IMR-90 (cell line): ENCODE measurements at regions not wholly inside any gene's neighbourhood (a gene's known extent, or its start where the extent isn't known, plus 50 kb on each side); places are given as distances from the start of the nearest gene placed in this dataset.

ENCODE experiments used
- ATAC-seq: fragments of 200-7000 bp; cut with Tn5 transposase; 2 replicates; pipeline ENCODE4 v1.9.1; 2020; ENCODE audit warnings: low read depth, mild to moderate bottlenecking, moderate library complexity
- BruUV-seq: library from RNA; stranded (reverse); fragments of 400-500 nt; replicated peaks from 2 replicates; lab custom pipeline; 2021; lab: Mats Ljungman, UMichigan
- CTCF ChIA-PET: fragments of 300-600 bp; formaldehyde crosslinking; extraction: SDS; loops from one replicate; lab custom pipeline; 2021; ENCODE audit warnings: antibody characterized with exemption; lab: Yijun Ruan, JAX
- POLR2A ChIA-PET: fragments of 300-600 bp; sonication (Branson Sonifier 250); formaldehyde crosslinking; loops from one replicate; lab custom pipeline; 2022; ENCODE audit warnings: antibody characterized with exemption; ENCODE audit not compliant: unreplicated experiment; lab: Charles Lee
- DNase-seq: peaks from one replicate; pipeline ENCODE4 v3.0.0; 2013
- H2AFZ ChIP-seq: replicated peaks from 2 replicates; pipeline ENCODE3; 2013; ENCODE audit warnings: low read length, mild to moderate bottlenecking; ENCODE audit not compliant: poor library complexity
- H2AK5ac ChIP-seq: 2 replicates; pipeline ENCODE4 v1.6.1; 2013; ENCODE audit warnings: low read depth, low read length, inconsistent platforms
- H2AK9ac ChIP-seq: replicated peaks from 2 replicates; pipeline ENCODE3; 2013; ENCODE audit warnings: mild to moderate bottlenecking, low read depth, low read length, moderate library complexity; ENCODE audit not compliant: poor library complexity
- H2BK120ac ChIP-seq: 2 replicates; pipeline ENCODE4 v1.6.1; 2013; ENCODE audit warnings: low read depth, low read length, inconsistent platforms
- H2BK15ac ChIP-seq: 3 replicates; pipeline ENCODE4 v1.6.1; 2013; ENCODE audit warnings: low read depth, low read length, inconsistent platforms
- H2BK20ac ChIP-seq: 2 replicates; pipeline ENCODE4 v1.6.1; 2013; ENCODE audit warnings: low read depth, mild to moderate bottlenecking, inconsistent platforms, low read length, moderate library complexity
- H2BK5ac ChIP-seq: 2 replicates; pipeline ENCODE4 v1.6.1; 2013; ENCODE audit warnings: mild to moderate bottlenecking, low read depth, low read length, inconsistent platforms; ENCODE audit not compliant: poor library complexity, severe bottlenecking
- H3K14ac ChIP-seq: replicated peaks from 2 replicates; pipeline ENCODE4 v1.6.1; 2013; ENCODE audit warnings: low read depth, low read length, inconsistent platforms
- H3K18ac ChIP-seq: 2 replicates; pipeline ENCODE4 v1.6.1; 2013; ENCODE audit warnings: low read depth, low read length, control low read depth
- H3K23ac ChIP-seq: 2 replicates; pipeline ENCODE4 v1.6.1; 2013; ENCODE audit warnings: low read depth, low read length, inconsistent platforms
- H3K27ac ChIP-seq: 2 replicates; pipeline ENCODE4 v1.5.1; 2013; ENCODE audit warnings: mild to moderate bottlenecking, control low read depth, low read length; ENCODE audit not compliant: insufficient read depth
- H3K27me3 ChIP-seq: 2 replicates; pipeline ENCODE4 v1.6.1; 2013; ENCODE audit warnings: low read length; ENCODE audit not compliant: control insufficient read depth, insufficient read depth
- H3K36me3 ChIP-seq: 2 replicates; pipeline ENCODE4 v1.6.1; 2013; ENCODE audit warnings: low read length, mixed read lengths; ENCODE audit not compliant: control insufficient read depth, insufficient read depth
- H3K4ac ChIP-seq: 2 replicates; pipeline ENCODE4 v1.6.1; 2013; ENCODE audit warnings: low read depth, low read length, inconsistent platforms
- H3K4me1 ChIP-seq: 2 replicates; pipeline ENCODE4 v1.6.1; 2013; ENCODE audit warnings: low read length, mixed read lengths; ENCODE audit not compliant: control insufficient read depth, insufficient read depth
- H3K4me2 ChIP-seq: 2 replicates; pipeline ENCODE4 v1.6.1; 2013; ENCODE audit warnings: low read depth, mild to moderate bottlenecking, control low read depth, low read length, moderate library complexity
- H3K4me3 ChIP-seq: 2 replicates; pipeline ENCODE4 v1.5.1; 2013; ENCODE audit warnings: low read depth, mild to moderate bottlenecking, control low read depth, low read length, moderate library complexity; ENCODE audit not compliant: insufficient read depth
- H3K56ac ChIP-seq: 2 replicates; pipeline ENCODE4 v1.6.1; 2013; ENCODE audit warnings: low read length, inconsistent platforms; ENCODE audit not compliant: insufficient read depth; ENCODE audit errors: extremely low read depth
- H3K79me1 ChIP-seq, 2 experiments: 2 replicates each; pipeline ENCODE4 v1.6.1; 2013; ENCODE audit warnings: low read length in 2 of 2, inconsistent platforms in 1 of 2, low read depth in 1 of 2
- H3K9ac ChIP-seq: 2 replicates; pipeline ENCODE4 v1.6.1; 2013; ENCODE audit warnings: low read depth, low read length, control low read depth
- H3K9me1 ChIP-seq: 2 replicates; pipeline ENCODE4 v1.6.1; 2013; ENCODE audit warnings: low read length, inconsistent platforms; ENCODE audit not compliant: insufficient read depth
- H3K9me3 ChIP-seq: 2 replicates; pipeline ENCODE4 v1.6.1; 2013; ENCODE audit warnings: low read length; ENCODE audit not compliant: control insufficient read depth, insufficient read depth
- H4K20me1 ChIP-seq: 2 replicates; pipeline ENCODE4 v1.6.1; 2013; ENCODE audit warnings: low read length, inconsistent platforms; ENCODE audit not compliant: insufficient read depth
- H4K5ac ChIP-seq: 2 replicates; pipeline ENCODE4 v1.6.1; 2013; ENCODE audit warnings: mild to moderate bottlenecking, low read depth, low read length, control low read depth
- H4K8ac ChIP-seq, 2 experiments: 2 replicates each; pipeline ENCODE4 v1.6.1; 2013; ENCODE audit warnings: low read depth in 2 of 2, low read length in 2 of 2, control low read depth in 1 of 2, inconsistent platforms in 1 of 2
- H4K91ac ChIP-seq: 2 replicates; pipeline ENCODE4 v1.6.1; 2013; ENCODE audit warnings: low read depth, low read length, inconsistent platforms; ENCODE audit not compliant: insufficient read depth
- BHLHE40 ChIP-seq: fragments of 150-350 bp; IDR thresholded peaks from 2 replicates; pipeline ENCODE4 v1.6.1; 2016; ENCODE audit warnings: mild to moderate bottlenecking, low read depth, low read length
- CEBPB ChIP-seq: IDR thresholded peaks from 2 replicates; pipeline ENCODE4 v1.6.1; 2012; ENCODE audit warnings: low read depth, low read length, improper control_type of control experiment
- CHD1 ChIP-seq: IDR thresholded peaks from 2 replicates; pipeline ENCODE4 v1.6.1; 2012; ENCODE audit warnings: low read depth, low read length, improper control_type of control experiment
- FOS ChIP-seq: fragments of 150-350 bp; IDR thresholded peaks from 2 replicates; pipeline ENCODE4 v1.6.1; 2016; ENCODE audit warnings: low read depth, low read length
- MAFK ChIP-seq: IDR thresholded peaks from 2 replicates; pipeline ENCODE4 v1.6.1; 2012; ENCODE audit warnings: low read depth, low read length, improper control_type of control experiment
- MAZ ChIP-seq: IDR thresholded peaks from 2 replicates; pipeline ENCODE4 v1.6.1; 2012; ENCODE audit warnings: low read depth, mild to moderate bottlenecking, low read length, improper control_type of control experiment, moderate library complexity, borderline replicate concordance
- MXI1 ChIP-seq: IDR thresholded peaks from 2 replicates; pipeline ENCODE4 v1.6.1; 2012; ENCODE audit warnings: low read depth, mild to moderate bottlenecking, low read length, moderate library complexity, borderline replicate concordance
- NFE2L2 ChIP-seq: fragments of 150-350 bp; IDR thresholded peaks from 2 replicates; pipeline ENCODE4 v1.6.1; 2016; ENCODE audit warnings: low read depth, mild to moderate bottlenecking, low read length
- POLR2A ChIP-seq: IDR thresholded peaks from 2 replicates; pipeline ENCODE4 v1.6.1; 2012; ENCODE audit warnings: mild to moderate bottlenecking, low read depth, low read length
- RAD21 ChIP-seq: IDR thresholded peaks from 2 replicates; pipeline ENCODE4 v1.6.1; 2012; ENCODE audit warnings: low read length, improper control_type of control experiment
- RCOR1 ChIP-seq: IDR thresholded peaks from 2 replicates; pipeline ENCODE4 v1.6.1; 2012; ENCODE audit warnings: mild to moderate bottlenecking, low read length, improper control_type of control experiment; ENCODE audit not compliant: insufficient replicate concordance
- RFX5 ChIP-seq: IDR thresholded peaks from 2 replicates; pipeline ENCODE4 v1.8.0; 2012; ENCODE audit warnings: low read depth, mild to moderate bottlenecking, low read length, moderate library complexity
- SMC3 ChIP-seq: fragments of 150-350 bp; IDR thresholded peaks from 2 replicates; pipeline ENCODE4 v1.6.1; 2016; ENCODE audit warnings: low read depth, mild to moderate bottlenecking, antibody characterized with exemption, low read length, moderate library complexity
- WGBS, 2 experiments: methylation state at CpG; one replicate each; pipeline versions ENCODE4 v1.1.5 to v1.1.7; 2013; ENCODE audit warnings: missing lambda C conversion rate in 2 of 2; ENCODE audit not compliant: insufficient read length in 1 of 2; ENCODE audit errors: extremely low coverage in 2 of 2; 5-methylcytosine and 5-hydroxymethylcytosine counted together
- dilution Hi-C: fragments of 300-500 bp; cut with HindIII; formaldehyde crosslinking; loops from one replicate; pipeline ENCODE4 v1.14.3; 2018; ENCODE audit warnings: low sequenced_read_pairs; ENCODE audit not compliant: unreplicated experiment
- in situ Hi-C: fragments of 300-500 bp; cut with MboI; formaldehyde crosslinking; loops from 3 replicates; pipeline ENCODE4 v1.14.3; 2019; ENCODE audit warnings: low sequenced_read_pairs, inconsistent platforms, mixed read lengths
- intact Hi-C: fragments of 100-400 bp; cut with micrococcal nuclease; formaldehyde crosslinking; loops from 2 replicates; pipeline ENCODE4 v1.10.0; 2022
- TF ChIP-seq, protein P1 (sequence below): conservative IDR thresholded peaks from 2 replicates; pipeline ENCODE4 v1.5.1; 2012; ENCODE audit warnings: mild to moderate bottlenecking, low read depth, low read length, improper control_type of control experiment
- TF ChIP-seq, protein P2 (sequence below): fragments of 150-350 bp; IDR thresholded peaks from 2 replicates; pipeline ENCODE4 v1.6.1; 2016; ENCODE audit warnings: low read depth, mild to moderate bottlenecking, low read length, moderate library complexity, borderline replicate concordance
- TF ChIP-seq, protein P3 (sequence below): fragments of 150-350 bp; IDR thresholded peaks from 2 replicates; pipeline ENCODE4 v1.6.1; 2017; ENCODE audit warnings: mild to moderate bottlenecking, antibody characterized with exemption, low read length, low read depth

DNA sequence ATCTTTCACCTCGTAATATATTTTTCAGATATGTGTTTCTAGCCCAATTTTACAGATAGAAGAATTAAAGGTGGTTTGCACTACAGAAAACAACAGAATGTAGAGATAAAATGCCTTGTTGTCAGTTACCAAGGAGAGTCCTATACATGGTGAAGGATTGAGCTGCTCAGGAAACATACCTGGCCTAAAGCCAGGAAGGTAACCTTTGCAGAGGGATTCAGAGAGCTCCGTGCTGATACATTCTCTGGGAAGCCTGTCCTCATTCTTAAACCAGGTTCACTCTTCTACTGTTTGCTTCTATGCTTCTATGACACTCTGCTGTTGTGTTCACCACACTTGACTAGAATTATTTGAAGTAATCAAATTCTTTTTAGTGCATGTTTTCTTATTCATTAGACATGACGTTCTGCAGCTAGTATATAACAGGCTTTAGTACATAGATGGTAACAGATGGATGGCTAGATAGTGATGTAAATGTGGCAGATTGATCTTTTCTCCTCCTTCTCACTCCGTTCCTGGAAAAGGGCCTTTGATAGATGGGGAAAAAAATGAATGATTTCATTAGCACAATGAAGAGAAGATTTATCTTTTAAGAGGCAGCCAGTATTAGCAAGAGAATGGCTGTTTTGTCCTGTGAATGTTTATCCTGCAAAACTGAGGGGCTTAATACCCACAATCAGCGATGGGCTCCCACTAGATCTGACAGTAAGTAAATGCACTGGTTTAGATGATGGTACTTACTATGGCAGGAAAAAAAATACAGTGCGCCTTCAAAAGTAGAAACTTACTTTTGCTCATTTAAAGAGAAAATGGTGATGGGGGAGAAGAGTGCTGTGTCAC, 589.6 kb upstream of the FAM98A start:
- Histone ChIP-seq H2AK5ac (no peak overlapping the region), H4K20me1 (no peaks in the 10 kb centered on the region), H2AK9ac (no peak overlapping the region), H3K9me3 (peaks cover 4% of the 10 kb centered on the region), H2BK5ac (no peak overlapping the region), H4K91ac (no peak overlapping the region), H3K4me3 (no peak overlapping the region), H3K23ac (no peak overlapping the region), H3K27me3 (no peaks in the 10 kb centered on the region), H3K36me3 (no peaks in the 10 kb centered on the region), H3K27ac (no peak overlapping the region), H3K14ac (no peak overlapping the region), H3K56ac (no peak overlapping the region), H2BK15ac (no peak overlapping the region), H3K4me2 (no peak overlapping the region), H3K4me1 (no peaks in the 10 kb centered on the region), H2BK20ac (no peak overlapping the region), H3K4ac (no peak overlapping the region), H2AFZ (no peak overlapping the region), H3K18ac (no peak overlapping the region), H3K9ac (no peak overlapping the region), H4K5ac (no peak overlapping the region), H2BK120ac (no peak overlapping the region), H3K9me1 (no peaks in the 10 kb centered on the region), H4K8ac (no peak overlapping the region), H3K79me1 (no peaks in the 10 kb centered on the region)
- ATAC-seq (no peak), DNase-seq (no peak)
- dilution Hi-C loops (no loop called here), in situ Hi-C loops (no loop called here), intact Hi-C loops (no loop called here)
- BruUV-seq: no TSS peak
- WGBS, 2 experiments: 100% methylated on average over 1 of the region's 6 CpGs; no CpG with 5 or more reads in 1 of the 2 experiments
- ChIA-PET CTCF (no interaction called here), POLR2A (no interaction called here)
- TF ChIP-seq RCOR1 (no peak), FOS (no peak), MXI1 (no peak), CHD1 (no peak), NFE2L2 (no peak), MAFK (no peak), MAZ (no peak), RFX5 (no peak), CEBPB (no peak), SMC3 (no peak), POLR2A (no peak), RAD21 (no peak), BHLHE40 (no peak)
- TF ChIP-seq, protein P1, sequence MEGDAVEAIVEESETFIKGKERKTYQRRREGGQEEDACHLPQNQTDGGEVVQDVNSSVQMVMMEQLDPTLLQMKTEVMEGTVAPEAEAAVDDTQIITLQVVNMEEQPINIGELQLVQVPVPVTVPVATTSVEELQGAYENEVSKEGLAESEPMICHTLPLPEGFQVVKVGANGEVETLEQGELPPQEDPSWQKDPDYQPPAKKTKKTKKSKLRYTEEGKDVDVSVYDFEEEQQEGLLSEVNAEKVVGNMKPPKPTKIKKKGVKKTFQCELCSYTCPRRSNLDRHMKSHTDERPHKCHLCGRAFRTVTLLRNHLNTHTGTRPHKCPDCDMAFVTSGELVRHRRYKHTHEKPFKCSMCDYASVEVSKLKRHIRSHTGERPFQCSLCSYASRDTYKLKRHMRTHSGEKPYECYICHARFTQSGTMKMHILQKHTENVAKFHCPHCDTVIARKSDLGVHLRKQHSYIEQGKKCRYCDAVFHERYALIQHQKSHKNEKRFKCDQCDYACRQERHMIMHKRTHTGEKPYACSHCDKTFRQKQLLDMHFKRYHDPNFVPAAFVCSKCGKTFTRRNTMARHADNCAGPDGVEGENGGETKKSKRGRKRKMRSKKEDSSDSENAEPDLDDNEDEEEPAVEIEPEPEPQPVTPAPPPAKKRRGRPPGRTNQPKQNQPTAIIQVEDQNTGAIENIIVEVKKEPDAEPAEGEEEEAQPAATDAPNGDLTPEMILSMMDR: no peak
- TF ChIP-seq, protein P2, sequence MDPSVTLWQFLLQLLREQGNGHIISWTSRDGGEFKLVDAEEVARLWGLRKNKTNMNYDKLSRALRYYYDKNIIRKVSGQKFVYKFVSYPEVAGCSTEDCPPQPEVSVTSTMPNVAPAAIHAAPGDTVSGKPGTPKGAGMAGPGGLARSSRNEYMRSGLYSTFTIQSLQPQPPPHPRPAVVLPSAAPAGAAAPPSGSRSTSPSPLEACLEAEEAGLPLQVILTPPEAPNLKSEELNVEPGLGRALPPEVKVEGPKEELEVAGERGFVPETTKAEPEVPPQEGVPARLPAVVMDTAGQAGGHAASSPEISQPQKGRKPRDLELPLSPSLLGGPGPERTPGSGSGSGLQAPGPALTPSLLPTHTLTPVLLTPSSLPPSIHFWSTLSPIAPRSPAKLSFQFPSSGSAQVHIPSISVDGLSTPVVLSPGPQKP: no peak
- TF ChIP-seq, protein P3, sequence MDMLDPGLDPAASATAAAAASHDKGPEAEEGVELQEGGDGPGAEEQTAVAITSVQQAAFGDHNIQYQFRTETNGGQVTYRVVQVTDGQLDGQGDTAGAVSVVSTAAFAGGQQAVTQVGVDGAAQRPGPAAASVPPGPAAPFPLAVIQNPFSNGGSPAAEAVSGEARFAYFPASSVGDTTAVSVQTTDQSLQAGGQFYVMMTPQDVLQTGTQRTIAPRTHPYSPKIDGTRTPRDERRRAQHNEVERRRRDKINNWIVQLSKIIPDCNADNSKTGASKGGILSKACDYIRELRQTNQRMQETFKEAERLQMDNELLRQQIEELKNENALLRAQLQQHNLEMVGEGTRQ: no peak
